GM19452 (cell line): ENCODE measurements at regions not wholly inside any gene's neighbourhood (a gene's known extent, or its start where the extent isn't known, plus 50 kb on each side); places are given as distances from the start of the nearest gene placed in this dataset.

Experiments
- ATAC-seq: cut with Tn5 transposase; IDR thresholded peaks from one replicate; pipeline ENCODE4 v1.9.1; 2021; ENCODE audit not compliant: unreplicated experiment

GRCh38 chr13:109892101-109892500, 105.7 kb upstream of the IRS2 start:
- no peak for ATAC-seq

- ATAC-seq, result no peak
These were observed 98.9 kb upstream of the IRS2 start for GRCh38 chr13:109885235-109885634.

- ATAC-seq, result no peak
These were observed 98.1 kb upstream of the IRS2 start for GRCh38 chr13:109884462-109884861.

- no peak for ATAC-seq
These were observed 97.1 kb upstream of the IRS2 start for GRCh38 chr13:109883181-109884180.

- ATAC-seq, result no peak
These were observed 95.7 kb upstream of the IRS2 start for GRCh38 chr13:109881961-109882558.

- no peak for ATAC-seq
These were observed 95.0 kb upstream of the IRS2 start for GRCh38 chr13:109881347-109881725.

GRCh38 chr13:109880371-109881346, 94.3 kb upstream of the IRS2 start:
- ATAC-seq, result no peak

- no peak for ATAC-seq
These were observed 93.0 kb upstream of the IRS2 start for GRCh38 chr13:109879338-109879737.

- no peak for ATAC-seq
These were observed 91.4 kb upstream of the IRS2 start for GRCh38 chr13:109877809-109878208.

GRCh38 chr13:109875746-109876145, 89.4 kb upstream of the IRS2 start:
- ATAC-seq, result no peak

- ATAC-seq, result no peak
These were observed 88.4 kb upstream of the IRS2 start for GRCh38 chr13:109874484-109875454.

- ATAC-seq, result no peak
These were observed 87.2 kb upstream of the IRS2 start for GRCh38 chr13:109873351-109874123.

GRCh38 chr13:109872864-109873263, 86.5 kb upstream of the IRS2 start:
- ATAC-seq, result no peak

- ATAC-seq, result no peak
These were observed 84.5 kb upstream of the IRS2 start for GRCh38 chr13:109870696-109871370.

- no peak for ATAC-seq
These were observed 83.9 kb upstream of the IRS2 start for GRCh38 chr13:109870274-109870673.

- ATAC-seq, result no peak
These were observed 83.2 kb upstream of the IRS2 start for GRCh38 chr13:109869312-109870237.

- no peak for ATAC-seq
These were observed 82.4 kb upstream of the IRS2 start for GRCh38 chr13:109868578-109869311.
